GM18951 (cell line): ENCODE measurements at regions not wholly inside any gene's neighbourhood (a gene's known extent, or its start where the extent isn't known, plus 50 kb on each side); places are given as distances from the start of the nearest gene placed in this dataset.

Experiments
- POLR2A ChIP-seq: IDR thresholded peaks from 4 replicates; pipeline ENCODE4 v1.6.1; 2011; ENCODE audit warnings: mild to moderate bottlenecking; ENCODE audit not compliant: insufficient read length, insufficient read depth; ENCODE audit errors: extremely low read depth
- in situ Hi-C: fragments of 300-500 bp; cut with MboI; formaldehyde crosslinking; loops from one replicate; pipeline ENCODE4 v1.12.0; 2022; ENCODE audit warnings: low sequenced_read_pairs, mixed read lengths, inconsistent platforms; ENCODE audit not compliant: unreplicated experiment

DNA sequence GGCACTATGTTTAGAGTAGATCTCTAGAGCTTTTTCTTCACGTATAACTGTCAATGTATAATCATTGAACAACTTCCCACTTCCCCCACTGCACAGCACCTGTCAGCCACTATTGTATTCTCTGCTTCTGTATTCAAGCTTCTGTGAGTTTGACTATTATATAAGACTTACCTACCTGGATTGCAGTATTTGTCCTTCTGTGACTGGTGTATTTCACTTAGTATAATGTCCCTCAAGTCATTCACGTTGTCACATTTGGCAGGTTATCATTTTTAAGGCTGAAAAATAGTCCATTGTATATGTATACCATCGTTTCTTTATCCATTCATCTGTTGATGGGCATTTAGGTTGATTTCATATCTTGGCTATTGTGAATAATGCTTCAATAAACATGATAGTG is 969.5 kb upstream of the B3GALT2 start:
- in situ Hi-C loops = no loop called here
- no peak for TF ChIP-seq POLR2A

GRCh38 chr1:194151056-194151455 is 964.6 kb upstream of the B3GALT2 start:
- in situ Hi-C loops = no loop called here
- TF ChIP-seq POLR2A = no peak

GRCh38 chr1:194150242-194150641 is 963.8 kb upstream of the B3GALT2 start:
- in situ Hi-C loops = no loop called here
- no peak for TF ChIP-seq POLR2A

- in situ Hi-C loops = no loop called here
- no peak for TF ChIP-seq POLR2A
Measured at GRCh38 chr1:194133152-194133551, 946.7 kb upstream of the B3GALT2 start.

- in situ Hi-C loops = no loop called here
- TF ChIP-seq POLR2A = no peak
Measured at GRCh38 chr1:194118086-194118485, 931.7 kb upstream of the B3GALT2 start.

DNA sequence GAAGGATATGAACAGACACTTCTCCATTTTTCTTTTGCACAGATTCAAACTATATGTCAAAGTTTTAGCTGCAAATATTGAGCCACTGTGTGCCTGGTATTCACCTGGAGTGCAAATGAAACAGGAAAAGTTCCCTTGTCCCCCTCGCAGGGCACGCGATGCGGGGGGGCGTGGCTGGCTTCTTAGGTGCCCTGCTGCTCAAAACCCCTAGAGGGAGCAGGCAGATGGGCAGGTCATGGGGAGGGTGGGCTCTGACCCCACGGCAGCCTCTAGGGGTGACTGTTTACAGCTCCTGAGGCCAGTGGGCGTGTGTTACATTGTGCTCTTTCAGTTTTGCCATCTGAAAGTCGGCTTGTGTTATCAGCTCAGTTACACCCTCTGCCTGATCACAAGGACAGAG is 931.2 kb upstream of the B3GALT2 start:
- no peak for TF ChIP-seq POLR2A
- in situ Hi-C loops = no loop called here

- TF ChIP-seq POLR2A = no peak
- in situ Hi-C loops = no loop called here
Measured at GRCh38 chr1:194114288-194114687, 927.9 kb upstream of the B3GALT2 start.

GRCh38 chr1:194105381-194105780 is 919.0 kb upstream of the B3GALT2 start:
- in situ Hi-C loops = no loop called here
- no peak for TF ChIP-seq POLR2A

DNA sequence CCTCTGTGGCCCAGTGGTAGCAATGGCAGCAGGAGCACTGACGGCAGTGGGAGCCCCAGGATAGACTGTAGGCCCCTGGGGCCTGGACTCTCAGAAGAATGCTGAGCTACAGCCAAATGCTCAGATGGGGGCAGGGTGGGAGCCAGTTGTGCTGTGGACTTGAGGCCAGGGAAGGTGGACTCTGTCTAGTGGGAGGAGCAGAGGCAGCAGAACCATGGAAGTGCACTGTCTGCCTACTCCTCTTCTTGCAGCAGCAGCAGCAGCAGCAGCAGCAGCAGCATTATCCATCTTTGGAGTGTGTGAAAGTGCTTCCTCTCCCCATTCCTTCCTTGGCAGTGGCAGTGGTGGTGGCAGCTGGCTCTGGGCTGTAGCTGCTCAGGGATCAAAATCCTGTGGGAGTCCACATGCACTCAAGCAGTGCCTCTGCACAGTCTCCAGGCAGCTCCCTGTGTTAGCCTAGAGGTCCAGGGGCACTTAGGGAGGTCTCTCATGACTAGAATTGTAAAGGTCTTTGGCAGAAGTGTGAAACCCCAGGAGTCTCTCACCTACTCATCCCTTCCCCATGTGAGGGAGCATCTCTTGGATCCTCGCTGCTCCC is 917.9 kb upstream of the B3GALT2 start:
- TF ChIP-seq POLR2A = no peak
- in situ Hi-C loops = no loop called here

DNA sequence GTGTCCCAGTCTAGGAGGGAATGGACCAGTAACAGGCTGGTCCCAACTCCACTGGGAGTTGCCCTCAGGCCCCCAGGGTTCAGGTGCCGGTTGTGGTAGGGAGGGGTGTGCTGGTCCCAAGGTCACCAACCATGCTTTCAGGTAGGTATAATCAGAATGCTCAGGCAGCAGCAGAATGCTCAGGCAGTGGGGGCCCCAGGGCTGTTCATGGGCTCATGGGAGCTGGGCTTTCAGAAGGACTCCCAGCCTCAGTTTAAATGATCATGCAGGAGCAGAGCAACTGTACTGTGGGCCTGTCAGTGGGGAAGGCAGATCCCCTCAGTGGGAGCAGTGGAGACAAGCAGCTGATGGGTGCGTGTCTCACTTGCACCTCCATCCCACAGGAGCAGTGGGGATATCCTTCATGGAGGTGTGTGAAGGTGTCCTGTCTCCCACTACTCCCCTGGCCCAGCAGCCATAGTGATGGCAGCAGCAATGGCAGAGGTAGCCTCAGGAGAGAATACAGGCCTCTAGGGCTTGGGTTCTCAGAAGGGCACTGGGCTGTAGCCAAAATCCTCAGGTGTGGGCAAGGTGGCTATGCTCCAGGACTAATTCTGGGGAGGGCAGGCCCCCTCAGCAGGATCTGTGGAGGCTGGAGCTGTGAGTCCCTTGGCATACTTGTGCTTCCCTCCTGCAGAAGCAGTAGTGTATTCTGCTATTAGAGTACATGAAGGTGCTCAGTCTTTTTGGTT is 917.3 kb upstream of the B3GALT2 start:
- in situ Hi-C loops = no loop called here
- TF ChIP-seq POLR2A = no peak

DNA sequence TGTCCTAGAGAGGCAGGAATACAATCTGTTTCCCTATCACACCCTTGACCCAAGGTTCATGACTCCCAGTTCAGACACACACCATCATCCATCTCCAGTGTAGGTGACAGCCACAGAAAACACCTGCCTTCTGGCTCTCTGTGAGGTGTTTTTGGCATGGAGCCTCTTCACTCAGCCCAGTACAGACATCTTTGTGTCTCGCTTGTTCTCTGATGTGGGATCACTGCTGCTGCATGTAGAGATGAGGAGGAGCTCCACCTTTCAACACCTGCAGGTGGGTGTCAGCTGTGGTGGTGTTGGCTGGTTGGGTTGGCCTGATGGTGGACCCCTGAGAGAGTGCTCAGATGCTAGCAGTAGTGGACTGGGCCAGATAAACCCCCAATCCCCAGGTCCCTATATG is 916.7 kb upstream of the B3GALT2 start:
- no peak for TF ChIP-seq POLR2A
- in situ Hi-C loops = no loop called here

DNA sequence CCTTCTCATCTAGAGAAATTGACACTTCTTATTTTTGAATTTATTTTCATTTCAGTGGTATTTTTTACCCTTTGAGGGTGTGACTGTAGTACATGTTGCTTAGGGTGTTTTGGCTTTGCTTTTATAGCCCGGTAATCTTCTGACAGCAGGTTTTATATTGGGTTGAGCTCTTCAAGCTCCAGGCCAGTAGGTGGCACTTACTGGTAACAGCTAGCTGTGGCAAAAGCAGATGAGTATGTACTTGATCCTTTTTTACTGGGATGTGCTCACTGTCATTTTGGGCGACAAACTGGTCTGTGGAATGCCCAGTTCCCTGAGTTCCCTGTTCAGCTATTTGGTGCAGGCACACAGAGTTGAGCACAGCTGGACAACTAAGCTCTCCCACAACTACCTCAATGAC is 916.2 kb upstream of the B3GALT2 start:
- in situ Hi-C loops = no loop called here
- no peak for TF ChIP-seq POLR2A

DNA sequence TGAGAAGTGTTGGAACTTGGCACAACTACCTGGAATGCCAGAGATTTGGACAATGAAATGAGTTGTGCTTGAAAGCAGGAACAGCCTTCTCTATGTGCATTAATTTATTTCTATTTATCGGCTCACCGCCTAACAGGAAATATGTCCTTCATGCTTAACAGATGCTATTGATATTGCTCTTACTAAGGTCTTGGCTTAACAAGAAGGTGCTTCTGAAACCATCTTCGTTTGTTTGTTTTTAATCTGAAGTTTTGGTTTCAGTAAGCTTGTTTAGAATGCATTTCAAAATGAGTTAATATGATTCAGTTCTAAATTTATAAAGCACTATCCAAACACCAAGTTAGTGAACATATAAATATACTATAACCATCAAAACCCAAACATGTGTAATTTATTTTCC is 898.3 kb upstream of the B3GALT2 start:
- in situ Hi-C loops = no loop called here
- TF ChIP-seq POLR2A = no peak

- in situ Hi-C loops = no loop called here
- TF ChIP-seq POLR2A = no peak
Measured at GRCh38 chr1:194081444-194081843, 895.0 kb upstream of the B3GALT2 start.

DNA sequence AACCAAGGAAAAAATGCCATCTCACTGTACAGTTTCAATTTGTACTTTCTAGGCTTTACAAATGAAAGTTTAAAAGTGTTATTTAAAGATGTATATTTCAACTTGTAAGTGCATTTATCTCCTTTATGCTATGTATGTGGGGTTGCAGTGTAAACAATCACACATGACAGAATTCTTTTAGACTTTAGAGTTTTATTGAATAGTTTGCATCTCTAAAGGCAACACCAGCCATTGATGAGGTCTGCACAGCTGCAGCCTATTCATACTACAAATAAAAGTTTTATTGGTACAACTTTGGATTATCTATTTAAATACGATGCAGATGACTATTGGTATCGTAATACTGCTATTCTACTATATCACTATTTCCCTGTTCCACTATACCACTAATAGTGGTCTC is 894.4 kb upstream of the B3GALT2 start:
- TF ChIP-seq POLR2A = no peak
- in situ Hi-C loops = no loop called here

DNA sequence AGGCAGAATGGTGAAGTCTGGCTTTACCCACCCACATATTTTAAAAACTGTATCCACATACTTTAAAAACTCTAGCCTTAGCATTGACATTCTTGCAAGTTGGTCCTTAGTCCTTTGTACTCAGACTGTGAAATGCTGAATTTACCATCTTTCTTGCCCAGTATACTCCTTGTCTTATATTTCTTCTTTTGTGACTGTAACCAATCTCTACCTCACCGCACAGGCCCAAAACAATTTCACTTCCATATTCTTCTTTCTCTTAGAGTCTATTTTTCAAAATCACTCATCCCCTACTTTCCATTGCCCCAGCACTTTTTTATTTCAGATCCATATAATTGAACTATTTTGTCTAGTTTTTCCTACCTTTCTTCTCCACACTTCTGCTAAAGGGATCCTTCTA is 892.4 kb upstream of the B3GALT2 start:
- no peak for TF ChIP-seq POLR2A
- in situ Hi-C loops = no loop called here
